Activated CD4-positive, CD25-positive, alpha-beta regulatory T cell treated with anti-CD3 and anti-CD28 coated beads, Interleukin-2, amount 50 U/mL, for 72 hours (primary cell): ENCODE measurements at regions not wholly inside any gene's neighbourhood (a gene's known extent, or its start where the extent isn't known, plus 50 kb on each side); places are given as distances from the start of the nearest gene placed in this dataset.
"Not testable (repeated sequence)": the region's sequence is repeated elsewhere in the genome, so short reads cannot be mapped to it uniquely, and the experiment has no call there.

Experiments used
- DNase-seq: peaks from one replicate; pipeline ENCODE4 v3.0.0; 2021

DNA sequence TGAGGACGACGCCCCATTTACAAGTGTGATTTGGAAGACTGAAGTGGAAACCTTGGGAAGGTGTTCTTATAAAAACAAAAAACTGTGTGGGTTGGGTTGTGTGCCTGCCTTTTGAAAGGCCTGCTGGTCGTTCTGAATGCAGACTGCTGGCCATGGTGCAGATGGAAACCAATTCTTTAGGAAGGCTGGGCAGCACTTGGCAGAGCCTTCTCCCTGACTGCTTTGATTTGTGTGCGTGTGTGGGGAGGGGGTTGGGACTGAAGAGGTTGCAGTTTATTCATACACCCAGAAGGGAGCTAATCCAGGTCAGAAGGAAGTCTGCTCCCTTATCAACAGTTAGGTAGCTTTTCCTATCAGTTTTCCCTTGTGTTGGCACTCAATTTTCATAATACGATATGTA is 288.7 kb downstream of the SOX2 start:
- DNase-seq = no peak

DNA sequence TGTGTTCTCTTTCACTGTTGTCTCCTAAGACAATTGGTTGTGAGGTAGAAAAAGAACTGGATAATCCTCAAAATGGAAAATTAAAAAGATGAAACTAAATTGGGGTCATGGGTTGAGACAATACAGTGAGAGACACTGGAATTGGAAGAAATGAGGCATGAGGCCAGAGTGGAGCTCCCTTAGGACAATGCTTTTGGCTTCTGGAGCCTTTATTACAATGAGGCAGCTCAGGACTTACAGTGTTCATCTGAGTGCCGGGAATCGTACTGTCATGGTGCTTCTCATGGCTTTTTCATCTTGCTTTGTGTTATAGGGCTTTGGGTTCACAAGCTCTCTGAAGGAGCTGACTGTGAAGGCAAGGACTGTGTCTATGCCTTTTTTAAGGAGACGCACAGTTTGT is 293.5 kb downstream of the SOX2 start:
- no peak for DNase-seq

DNA sequence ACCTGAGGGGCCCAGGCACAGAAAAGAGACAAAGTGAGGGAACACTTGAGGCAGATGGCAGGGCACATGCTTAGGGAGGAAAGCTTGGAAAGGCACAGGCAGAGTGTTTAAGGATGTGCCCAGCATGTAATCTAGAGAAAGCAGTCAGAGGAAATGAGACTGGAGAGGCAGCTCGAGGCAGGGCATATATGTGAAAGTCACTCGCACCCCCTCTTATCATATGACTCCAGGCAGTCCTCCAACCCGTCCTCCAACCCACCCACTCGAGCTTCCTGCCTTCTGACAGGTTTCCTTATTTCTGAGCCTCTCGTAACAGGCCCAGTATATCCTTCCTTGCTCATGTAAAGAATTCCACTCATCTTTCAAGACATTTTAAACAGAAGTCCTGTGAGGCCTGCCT is 294.0 kb downstream of the SOX2 start:
- no peak for DNase-seq

DNA sequence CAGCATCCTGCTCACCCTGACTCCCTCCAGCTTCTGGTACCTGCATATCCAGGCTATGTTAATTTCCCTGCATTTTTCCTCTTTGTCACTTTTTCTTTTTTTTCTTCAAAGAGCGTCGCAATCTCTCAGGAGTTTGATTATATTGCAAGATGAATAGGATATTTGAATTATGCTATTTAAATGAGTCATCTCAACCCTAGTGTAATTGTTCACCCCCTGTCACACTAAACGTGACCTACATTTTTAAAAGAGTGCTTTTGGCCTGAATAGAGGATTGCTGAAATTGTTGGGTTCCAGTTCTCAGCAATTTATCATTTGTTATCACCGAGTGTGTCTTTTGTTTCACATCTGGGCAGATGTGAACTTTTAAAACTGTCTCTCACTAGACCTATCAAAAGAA is 294.7 kb downstream of the SOX2 start:
- no peak for DNase-seq

DNA sequence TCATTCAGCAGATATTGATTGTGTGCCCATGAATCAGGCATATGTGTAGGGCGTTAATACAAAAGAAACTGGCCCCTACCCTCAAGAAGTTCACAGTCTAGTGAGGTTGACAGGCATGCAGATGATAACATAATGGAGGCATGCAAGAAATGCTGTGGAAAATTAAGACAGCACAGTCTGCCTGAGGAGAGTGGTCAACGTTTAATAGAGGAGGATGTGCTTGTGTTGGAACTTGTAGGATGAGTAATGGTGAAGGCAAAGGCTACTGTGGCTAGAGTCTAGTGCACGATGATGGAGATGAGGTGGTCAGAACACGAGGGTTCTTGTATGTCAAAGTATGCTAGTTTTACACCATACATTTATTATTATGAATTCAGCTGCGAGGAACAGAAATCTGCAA is 295.7 kb downstream of the SOX2 start:
- no peak for DNase-seq

DNA sequence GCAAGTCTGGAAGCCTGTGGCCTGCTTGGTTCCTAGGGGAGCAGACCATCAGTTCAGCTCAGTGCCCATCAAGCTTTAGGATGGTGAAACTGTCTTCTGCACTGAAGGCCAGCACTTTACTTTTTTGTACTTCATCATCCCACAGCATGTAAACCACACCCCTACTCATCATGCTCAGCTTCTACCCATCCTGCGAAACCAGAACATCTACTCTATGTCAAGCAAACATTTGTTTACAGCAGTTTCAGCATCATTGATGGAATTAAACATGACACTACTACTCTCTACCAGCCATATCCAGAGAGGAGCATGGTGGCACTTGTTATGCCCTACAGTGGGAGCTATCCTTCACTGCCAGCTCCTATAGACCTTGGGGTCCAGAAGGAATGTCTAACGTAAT is 306.6 kb downstream of the SOX2 start:
- no peak for DNase-seq

DNA sequence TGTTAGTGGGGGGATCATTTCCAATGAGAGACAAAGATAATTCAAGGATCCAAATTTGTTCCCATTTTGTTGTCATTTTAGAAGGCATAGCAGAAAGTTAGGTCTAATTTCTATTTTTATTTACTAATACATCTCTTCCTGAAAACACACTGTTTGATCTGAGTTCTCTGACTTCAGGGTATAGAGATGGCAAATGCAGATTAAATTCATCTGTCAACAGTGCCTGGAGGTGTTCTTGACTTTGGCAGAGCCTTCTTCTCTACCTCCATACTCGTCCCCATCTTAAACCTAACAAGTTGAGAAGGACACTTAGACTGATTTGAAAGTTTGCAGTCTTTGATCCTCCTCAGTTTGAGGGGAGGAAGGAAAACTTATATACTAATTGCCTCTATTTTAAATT is 308.2 kb downstream of the SOX2 start:
- DNase-seq = no peak

DNA sequence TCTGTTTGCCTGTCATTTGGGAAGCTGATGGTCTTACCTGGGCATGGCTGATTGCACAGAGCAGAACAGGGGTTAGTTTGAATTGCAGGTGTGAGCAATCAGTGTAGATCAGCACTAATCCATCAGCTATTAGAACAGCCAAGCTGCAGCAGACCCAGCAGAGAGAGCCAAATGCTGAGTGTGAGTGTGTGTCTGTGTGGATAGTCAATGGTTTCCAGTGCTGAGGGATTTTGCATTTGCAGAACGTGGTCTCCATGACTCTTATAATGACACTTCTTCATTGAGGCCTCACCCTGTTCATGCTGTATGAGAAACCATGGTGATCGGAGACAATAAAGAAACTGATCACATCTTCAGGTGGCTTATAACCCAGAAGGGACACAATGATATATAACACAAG is 312.1 kb downstream of the SOX2 start:
- DNase-seq = no peak

DNA sequence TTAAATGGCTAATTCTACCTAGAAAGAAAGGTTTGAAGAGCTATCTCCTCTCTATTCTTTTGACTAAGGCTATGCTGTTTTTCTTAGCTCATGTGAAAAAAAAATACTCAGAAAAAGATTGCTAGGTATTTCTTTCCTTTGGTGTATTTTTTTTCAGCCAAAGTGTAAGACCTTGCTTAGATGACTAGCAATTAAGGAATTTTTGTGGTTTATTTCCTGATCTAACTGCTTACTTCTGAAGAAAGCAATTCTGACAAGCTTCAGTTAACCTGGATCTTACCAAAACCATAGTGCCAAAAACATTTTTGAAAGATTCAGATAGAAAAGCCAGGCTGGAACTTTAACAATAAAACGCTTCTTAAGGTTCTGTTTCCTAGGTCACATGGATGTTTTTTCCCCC is 315.6 kb downstream of the SOX2 start:
- DNase-seq = no peak

DNA sequence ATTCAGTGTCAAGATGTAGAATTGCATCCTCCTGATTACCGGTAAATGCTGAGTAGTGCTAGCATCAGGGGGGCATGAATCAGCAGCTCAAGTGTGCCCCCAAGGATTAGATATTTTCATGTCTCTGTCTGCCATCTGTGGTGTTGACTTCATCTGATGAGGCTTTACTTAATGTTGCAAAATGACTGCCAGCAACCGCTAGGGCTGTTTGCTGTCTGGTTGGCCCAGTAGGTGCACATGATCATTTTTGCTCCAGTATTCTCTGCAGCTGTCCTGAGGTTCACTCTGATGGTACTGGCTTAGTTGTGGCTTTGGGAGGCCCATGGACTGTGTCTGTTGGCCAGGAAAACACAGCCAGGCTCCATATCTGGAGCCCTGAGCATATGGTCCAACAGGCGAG is 316.4 kb downstream of the SOX2 start:
- DNase-seq = no peak

DNA sequence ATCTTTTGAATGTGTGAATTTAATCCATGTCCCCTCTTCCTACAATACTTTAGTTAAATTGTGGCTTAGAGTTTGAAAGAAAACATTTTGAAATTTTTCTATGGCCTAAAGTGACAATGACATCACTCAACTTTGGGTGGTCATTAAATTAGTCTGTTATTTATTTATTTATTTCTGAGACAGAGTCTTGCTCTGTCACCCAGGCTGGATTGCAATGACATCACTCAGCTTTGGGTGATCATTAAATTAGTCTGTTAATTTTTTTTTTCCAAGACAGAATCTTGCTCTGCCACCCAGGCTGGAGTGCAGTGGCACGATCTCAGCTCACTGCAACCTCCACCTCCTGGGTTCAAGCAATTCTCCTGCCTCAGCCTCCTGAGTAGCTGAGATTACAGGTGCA is 322.5 kb downstream of the SOX2 start:
- not testable (repeated sequence) for DNase-seq

DNA sequence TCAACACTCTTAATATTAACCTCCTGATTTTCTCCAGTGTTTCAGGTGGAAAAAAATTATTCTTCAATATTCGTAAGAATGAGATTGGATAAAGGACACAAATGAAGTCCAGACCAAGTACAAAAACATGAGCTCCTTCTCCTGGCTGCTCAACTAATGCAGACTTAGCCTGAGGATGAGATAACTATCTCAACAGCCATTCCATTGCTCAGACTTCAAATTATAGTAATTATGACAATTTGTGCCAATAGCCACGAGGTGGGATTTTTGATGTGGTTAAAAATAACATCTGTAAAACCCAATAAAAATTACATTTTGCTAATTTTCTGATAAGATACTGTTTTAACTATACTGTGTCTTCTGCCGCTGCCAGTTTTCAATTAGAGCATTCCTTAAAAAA is 323.6 kb downstream of the SOX2 start:
- no peak for DNase-seq

DNA sequence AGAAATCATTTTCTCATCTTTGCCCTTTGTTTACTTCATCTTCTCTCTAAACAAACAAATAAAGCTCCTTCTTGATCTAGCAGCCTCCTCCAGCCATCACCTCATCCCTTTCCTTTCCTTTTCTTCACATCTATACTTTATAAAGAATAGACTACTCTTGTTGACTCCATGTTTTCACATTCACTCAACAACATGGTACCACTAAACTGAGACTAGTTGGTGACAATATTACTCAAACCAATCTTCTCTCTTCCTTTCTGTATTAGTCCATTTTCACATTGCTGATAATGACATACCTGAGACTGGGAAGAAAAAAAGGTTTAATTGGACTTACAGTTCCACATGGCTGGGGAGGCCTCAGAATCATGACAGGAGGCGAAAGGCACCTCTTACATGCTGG is 324.7 kb downstream of the SOX2 start:
- no peak for DNase-seq

DNA sequence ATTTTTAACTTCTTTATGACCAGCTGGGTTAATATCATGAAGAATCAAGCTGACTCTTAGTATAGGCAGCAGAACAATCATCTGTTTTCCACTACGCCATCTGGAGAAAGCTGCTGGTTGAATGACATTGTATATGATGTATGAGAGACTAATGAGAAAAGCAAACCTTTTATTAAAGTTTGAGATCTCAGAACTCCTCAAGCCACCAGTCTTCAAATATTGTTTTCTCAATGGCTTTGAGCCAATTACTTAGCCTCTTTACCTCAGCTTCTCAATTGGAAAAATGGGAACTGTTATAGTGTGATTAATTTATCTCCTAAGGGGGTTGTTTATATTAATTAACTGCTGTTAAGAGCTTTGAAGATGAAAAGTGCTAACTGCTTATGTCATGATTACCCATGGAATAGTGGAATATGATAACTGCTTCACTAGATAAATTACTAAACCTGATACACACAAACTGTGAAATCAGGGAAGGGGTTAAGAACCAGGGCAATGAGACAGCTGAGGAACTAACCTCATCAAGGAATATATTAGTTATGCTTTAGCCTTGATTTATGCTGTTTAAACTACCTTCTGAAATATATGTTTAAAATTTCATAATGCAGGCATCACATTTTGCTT is 330.1 kb downstream of the SOX2 start:
- DNase-seq = no peak

DNA sequence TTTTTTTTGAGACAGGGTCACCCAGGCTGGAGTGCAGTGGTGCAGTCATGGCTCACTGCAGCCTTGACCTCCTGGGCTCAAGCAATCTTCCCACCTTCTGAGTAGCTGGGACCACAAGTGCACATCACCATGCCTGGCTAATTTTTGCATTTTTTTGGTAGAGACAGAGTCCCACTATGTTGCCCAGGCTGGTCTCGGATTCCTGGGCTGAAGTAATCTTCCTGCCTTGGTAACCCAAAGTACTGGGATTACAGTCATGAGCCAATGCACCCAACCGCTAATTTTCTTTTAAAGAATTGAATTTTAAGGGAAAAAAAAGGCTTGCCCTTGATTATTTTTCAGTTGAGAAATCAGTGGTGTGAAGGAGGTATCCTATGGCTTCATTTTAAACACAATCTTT is 334.0 kb downstream of the SOX2 start:
- no peak for DNase-seq

DNA sequence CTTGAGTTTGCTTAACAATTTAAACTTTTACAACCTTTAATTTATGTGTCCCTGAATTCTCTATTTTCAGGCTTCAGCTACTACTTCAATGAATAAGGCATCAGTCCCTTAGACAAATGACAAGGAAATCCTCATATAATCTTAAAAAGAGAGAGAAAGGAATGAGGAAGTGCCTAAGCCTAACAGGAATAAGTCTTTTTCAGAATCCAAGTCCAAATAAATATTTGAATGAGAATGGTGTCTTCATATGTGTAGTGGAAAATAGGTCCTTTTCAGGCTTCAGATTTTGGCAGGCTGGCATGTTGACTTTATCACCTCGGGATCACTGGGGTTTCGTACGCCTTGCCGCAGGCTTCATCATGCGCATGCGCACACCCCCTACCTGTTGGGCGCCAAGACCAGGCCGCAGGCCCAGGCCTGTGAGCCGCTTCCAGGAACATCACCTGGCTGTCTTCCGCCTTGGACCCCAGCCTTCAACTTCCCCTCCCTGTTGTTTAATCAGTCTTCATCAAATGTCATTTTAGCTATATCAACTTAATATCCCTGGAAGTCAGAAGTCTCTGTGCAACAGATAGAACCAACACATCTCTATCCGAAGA is 334.5 kb downstream of the SOX2 start:
- no peak for DNase-seq

DNA sequence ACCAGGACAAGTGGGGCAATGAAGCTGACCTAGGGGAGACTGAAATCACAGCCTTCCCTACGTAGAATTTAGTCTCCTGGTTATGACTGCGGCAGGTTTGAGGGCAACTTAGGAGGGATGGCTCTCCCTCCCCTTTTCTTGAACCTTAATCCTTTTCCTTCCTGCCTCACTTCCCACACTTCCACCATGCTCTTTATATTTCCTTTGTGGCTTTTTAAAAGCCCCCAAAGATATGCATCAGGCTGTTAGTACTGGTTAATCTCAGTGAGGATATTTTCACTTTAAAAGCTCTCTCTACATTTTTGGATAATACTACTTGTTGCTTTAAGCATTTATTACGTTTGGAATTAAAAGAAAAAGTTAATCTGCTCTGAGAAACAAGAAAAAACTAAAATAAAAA is 339.2 kb downstream of the SOX2 start:
- no peak for DNase-seq

DNA sequence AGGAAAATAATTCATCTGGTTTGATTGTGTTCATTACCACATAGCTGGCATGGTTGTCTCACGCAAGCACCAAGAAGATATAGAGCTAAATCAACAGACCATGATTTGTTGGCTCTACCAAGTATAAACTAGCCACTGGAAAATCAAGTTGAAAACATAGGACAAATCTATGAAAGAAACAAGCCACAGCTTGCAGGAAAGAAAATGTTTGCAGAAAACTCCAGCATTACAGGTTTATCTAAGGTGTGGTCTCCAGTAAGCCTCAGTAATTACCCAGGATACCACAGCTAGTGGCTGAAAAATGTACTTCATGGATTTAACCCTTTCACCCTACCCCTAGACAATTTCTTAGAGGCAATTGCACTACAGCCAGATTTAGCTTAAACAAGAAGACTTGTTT is 340.6 kb downstream of the SOX2 start:
- no peak for DNase-seq

DNA sequence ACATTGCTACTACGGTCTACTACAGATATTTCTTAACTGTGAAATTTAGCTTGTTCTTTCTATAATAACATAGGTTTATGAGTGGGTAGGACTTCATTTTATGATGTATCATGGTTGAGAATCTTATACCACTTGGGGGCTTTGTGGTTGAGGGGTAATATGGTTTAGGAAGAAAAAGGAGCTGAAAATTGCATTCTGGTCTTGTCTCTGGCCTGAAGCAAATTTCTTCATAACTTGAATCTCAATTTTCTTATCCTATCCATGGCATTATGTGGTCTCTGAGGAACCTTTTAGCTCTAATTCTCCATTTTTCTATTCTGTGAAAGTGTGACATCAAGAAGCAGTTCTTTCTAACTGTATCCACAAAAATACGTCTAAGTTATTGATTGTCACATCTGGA is 341.0 kb downstream of the SOX2 start:
- no peak for DNase-seq

DNA sequence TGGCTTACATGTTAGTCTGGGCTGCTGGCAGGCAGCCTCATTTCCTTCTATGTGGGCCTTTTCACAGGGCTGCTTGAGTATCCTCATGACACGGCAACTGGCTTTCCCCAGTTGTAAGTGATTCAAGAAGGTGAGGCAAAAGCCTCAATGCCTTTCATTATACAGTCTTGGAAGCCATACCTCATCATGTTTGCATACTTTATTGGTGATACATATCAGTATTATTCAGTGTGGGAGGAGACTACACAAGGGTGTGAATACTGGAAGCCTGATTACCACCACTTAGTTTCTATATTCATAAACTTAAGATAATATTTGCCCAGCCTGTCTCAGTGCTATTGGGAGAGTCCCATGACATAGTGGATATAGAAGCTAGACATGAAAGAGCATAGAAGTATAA is 346.8 kb downstream of the SOX2 start:
- no peak for DNase-seq

DNA sequence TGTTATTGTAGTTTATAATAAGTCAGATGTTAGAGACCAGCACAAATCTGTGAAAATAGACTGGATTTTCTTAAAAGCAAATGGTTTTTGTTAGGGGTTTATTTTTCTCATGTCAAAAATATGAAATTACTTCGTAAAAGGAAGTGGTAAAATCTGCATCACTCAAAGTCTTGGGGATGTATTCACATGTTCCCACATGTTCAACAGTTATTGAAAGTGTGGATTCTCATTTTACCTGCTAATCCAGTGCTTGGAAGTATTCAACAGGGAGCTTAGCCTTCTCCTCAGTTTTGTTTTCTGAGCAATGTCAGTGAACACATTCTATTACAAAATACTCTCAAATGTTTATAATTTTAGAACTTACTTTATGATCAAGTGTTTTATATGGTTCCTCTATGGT is 352.0 kb downstream of the SOX2 start:
- no peak for DNase-seq

DNA sequence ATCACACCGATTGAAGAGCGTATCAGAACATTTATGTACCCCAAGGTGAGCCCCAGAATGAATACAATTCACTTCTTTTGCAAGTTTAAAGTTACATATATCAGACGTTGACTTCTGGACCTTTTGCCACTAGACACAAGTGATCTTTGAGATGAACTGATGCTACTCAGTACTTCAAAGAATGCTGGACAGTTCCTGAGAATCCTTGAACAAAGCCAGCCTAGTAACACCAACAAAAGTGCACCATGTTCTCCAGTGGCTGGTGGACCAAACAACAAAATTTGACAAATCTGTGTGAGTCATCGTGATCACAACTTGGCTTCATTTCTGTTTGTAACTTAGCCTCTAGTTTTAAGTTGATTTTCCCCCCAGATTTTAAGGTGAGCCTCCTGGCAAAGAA is 355.7 kb downstream of the SOX2 start:
- DNase-seq = no peak

DNA sequence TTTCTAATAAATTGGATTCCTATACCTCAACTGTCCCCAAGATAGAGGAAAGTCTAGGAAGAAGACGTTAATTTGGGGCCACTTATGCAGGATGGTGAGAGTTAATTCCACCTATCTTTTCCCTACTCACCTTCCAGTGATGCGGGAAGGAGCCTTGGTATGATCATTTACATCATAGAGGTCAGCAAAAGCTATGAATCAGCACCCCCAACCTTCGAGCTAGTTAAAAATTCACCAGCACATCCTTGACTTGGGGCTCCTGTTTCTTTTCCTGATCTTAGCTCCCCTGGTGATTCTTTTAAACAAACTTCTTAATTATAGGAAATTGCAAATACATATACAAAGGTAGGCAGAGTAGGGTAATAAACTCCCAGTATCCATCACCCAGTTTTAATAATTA is 366.6 kb downstream of the SOX2 start:
- no peak for DNase-seq

DNA sequence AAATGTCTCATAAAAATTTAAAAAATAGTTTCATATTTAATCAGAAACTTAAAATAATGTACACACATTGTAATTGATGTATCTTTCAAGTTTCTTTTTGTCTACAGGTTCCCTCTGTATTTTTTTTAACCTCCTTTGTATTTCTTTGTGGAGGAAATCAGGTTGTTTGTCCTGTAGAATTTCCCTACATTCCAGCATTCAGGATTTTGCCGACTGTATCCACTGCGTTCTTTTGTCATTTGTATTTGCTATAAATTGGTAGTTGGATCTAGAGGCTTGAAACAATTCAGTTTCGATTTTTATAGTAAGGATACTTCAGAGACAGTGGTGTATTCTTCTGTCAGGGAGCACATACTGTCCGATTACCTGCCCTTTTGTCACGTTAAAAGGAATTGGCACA is 367.2 kb downstream of the SOX2 start:
- DNase-seq = no peak

DNA sequence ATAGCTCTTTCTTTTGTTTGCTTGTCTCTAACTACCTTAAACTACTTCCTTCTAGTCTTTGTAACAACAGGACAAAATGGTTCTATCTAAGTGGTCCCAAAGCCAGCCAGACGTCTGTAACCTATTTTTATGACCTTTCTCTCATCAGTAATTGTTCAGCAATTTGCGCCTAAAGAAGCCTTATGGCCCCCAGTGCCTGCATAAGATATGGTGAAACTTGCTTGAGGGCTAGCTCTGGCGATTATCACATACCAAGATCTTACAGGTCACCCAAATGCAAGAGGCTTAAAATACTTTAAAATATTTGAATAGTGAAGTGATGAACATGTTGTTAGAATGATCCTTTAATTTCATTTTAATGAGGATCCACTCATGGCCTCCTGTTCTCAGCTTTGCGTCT is 369.4 kb downstream of the SOX2 start:
- DNase-seq = no peak

DNA sequence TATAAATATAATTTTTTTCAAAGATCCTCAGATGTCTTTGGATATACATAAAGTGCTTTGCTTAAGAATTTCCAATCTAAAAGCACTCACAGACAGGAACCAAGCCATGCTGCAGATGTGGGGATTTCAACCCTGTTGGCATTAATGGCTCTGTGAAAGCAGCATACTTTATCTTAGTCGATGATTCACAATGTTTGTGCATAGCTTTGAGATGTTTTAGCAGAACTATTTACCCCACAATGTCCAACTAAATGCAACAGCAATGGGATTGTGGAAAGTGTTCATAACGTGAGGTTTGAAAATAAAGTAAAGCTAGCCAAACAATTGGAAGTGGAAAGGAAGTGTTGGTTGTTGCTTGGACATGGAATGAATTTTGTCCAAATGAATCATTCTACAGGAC is 371.4 kb downstream of the SOX2 start:
- DNase-seq = no peak
